ENCODE measurements at regions not wholly inside any gene's neighbourhood (a gene's known extent, or its start where the extent isn't known, plus 50 kb on each side); places are given as distances from the start of the nearest gene placed in this dataset.

DNA sequence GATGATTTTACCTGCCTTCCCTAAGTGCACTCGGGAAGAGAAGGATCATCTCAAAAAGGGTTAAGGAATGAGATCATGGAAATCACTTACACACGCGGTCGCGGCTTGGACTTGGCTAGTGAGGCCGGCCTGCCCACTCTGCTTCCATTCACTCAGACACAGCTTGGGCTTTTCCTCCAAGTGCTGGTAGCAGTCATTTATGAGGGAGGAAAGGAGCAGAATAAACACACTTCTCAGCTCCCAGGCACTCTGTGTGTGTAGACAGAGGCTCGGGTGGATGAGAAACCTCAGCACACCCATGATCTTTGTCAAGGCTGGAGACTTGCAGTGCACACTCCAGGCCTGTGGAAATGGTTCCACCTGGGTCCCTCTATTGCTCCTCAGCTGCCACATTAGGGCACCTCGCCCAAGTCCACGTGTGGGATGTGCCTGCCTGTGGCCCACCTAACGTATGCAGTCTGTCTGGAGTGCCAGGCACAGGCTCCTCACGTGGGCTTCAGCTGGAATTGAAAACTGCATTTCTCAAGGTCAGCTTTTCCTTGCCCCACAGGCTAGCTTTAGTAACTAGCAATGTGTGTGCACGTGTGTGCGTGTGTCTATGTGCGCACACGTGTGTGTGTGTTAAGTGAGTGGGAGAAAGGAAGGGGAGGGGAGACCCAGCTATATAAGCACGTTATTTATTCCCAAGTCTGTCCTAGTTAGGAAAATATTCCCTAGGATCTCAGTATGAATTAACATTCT lies 288.4 kb downstream of the SOX11 start:
- DNase-seq (ENCODE audit: low read depth in 1 of 2, low spot score in 2 of 2) (no peak), FAIRE-seq (no peak)
- TF ChIP-seq PHF8 (conservative IDR thresholded peaks at IDR 0.05; ENCODE audit: low read depth, low read length), result no peak
- TF ChIP-seq SIX5 (IDR thresholded peaks at IDR 0.05; ENCODE audit: low read depth, low read length), result no peak
- no peak for TF ChIP-seq RNF2 (IDR thresholded peaks at IDR 0.05; ENCODE audit: borderline replicate concordance, low read depth, low read length, missing control alignments, poor library complexity, severe bottlenecking)
- TF ChIP-seq TEAD4 (IDR thresholded peaks at IDR 0.05; ENCODE audit: low read depth, low read length), result no peak
- TF ChIP-seq SIRT6 (IDR thresholded peaks at IDR 0.05; ENCODE audit: low read length), result no peak
- TF ChIP-seq BRCA1 (IDR thresholded peaks at IDR 0.05; ENCODE audit: low read depth, low read length), result no peak
- TF ChIP-seq CREB1 (IDR thresholded peaks at IDR 0.05), result no peak
- TF ChIP-seq, protein P1, sequence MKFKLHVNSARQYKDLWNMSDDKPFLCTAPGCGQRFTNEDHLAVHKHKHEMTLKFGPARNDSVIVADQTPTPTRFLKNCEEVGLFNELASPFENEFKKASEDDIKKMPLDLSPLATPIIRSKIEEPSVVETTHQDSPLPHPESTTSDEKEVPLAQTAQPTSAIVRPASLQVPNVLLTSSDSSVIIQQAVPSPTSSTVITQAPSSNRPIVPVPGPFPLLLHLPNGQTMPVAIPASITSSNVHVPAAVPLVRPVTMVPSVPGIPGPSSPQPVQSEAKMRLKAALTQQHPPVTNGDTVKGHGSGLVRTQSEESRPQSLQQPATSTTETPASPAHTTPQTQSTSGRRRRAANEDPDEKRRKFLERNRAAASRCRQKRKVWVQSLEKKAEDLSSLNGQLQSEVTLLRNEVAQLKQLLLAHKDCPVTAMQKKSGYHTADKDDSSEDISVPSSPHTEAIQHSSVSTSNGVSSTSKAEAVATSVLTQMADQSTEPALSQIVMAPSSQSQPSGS (IDR thresholded peaks at IDR 0.05; ENCODE audit: low read length), result no peak
- TF ChIP-seq CHD1 (IDR thresholded peaks at IDR 0.05; ENCODE audit: low read depth, low read length), result no peak
- H3K23ac ChIP-seq (ENCODE audit: insufficient read length), result no peak overlapping the region
- no peaks in the 10 kb centered on the region for H3K79me1 ChIP-seq (ENCODE audit: low read depth, low read length)
- peak overlapping the region; percentile 60 to 66; a peak in 2 of 4 replicates for H3K4me2 ChIP-seq (ENCODE audit: insufficient read depth in 1 of 2, low read depth in 2 of 2, low read length in 2 of 2)
- no peak overlapping the region for H3K4me3 ChIP-seq (ENCODE audit: extremely low read depth in 1 of 4, insufficient read depth in 2 of 4, low read depth in 3 of 4, low read length in 4 of 4)
- ChIA-PET POLR2A (ENCODE audit: partially characterized antibody) (interaction anchor here (0.6 kb wide), 2 partner anchors 72 to 621 kb away, joined by 3 to 4 read pairs; no protein-coding TSS in a partner anchor), CTCF (ENCODE audit: partially characterized antibody) (interaction anchor here (0.7 to 2.0 kb wide), 4 partner anchors 15 to 792 kb away, joined by 3 to 8 read pairs (median 4); no protein-coding TSS in a partner anchor)
- peaks cover 7 to 26% (median 15%) of the 10 kb centered on the region in 4 experiments for H3K4me1 ChIP-seq (replicated peaks in 1 of 4; ENCODE audit: control insufficient read depth in 3 of 4, insufficient read depth in 4 of 4, low read length in 3 of 4)
- H4K8ac ChIP-seq (ENCODE audit: extremely low read depth, insufficient read depth, low read length), result no peak overlapping the region
- H3K79me2 ChIP-seq (ENCODE audit: control insufficient read depth in 1 of 2, insufficient read depth in 2 of 2, low read length in 2 of 2), result no peaks in the 10 kb centered on the region
- H3K9me3 ChIP-seq (ENCODE audit: insufficient read depth in 2 of 2, low read depth in 1 of 2, low read length in 1 of 2), result no peaks in the 10 kb centered on the region
- H3K14ac ChIP-seq (ENCODE audit: insufficient read length), result no peak overlapping the region
- H3K18ac ChIP-seq (ENCODE audit: extremely low read depth, low read length), result peak overlapping the region; percentile 13; the same call in 1 of the 2 replicates
- no peak overlapping the region for H2BK120ac ChIP-seq (replicated peaks; ENCODE audit: low read depth, low read length)
- H2BK20ac ChIP-seq (ENCODE audit: low read length), result 0 out of 2 replicates have a peak overlapping the region, but pooled peaks have one; percentile 69
- no peak overlapping the region for H3K56ac ChIP-seq (replicated peaks; ENCODE audit: insufficient read length, low read depth, low read length)
- peak overlapping the region; percentile 56 for H4K5ac ChIP-seq (ENCODE audit: insufficient read length, low read depth, low read length)
- H2BK5ac ChIP-seq (ENCODE audit: low read depth, low read length), result no peak overlapping the region; the same call in 1 of the 2 replicates
- WGBS, 2 experiments (ENCODE audit: extremely low coverage in 1 of 2, insufficient coverage in 1 of 2, insufficient read length in 1 of 2, insufficient replicate concordance in 2 of 2, low coverage in 1 of 2, low lambda C conversion rate in 2 of 2, missing lambda C conversion rate in 1 of 2), result 90% methylated on average over 15 of the region's 16 CpGs; no CpG with 5 or more reads in 1 of the 2 experiments
- no peaks in the 10 kb centered on the region for H3K36me3 ChIP-seq (ENCODE audit: control insufficient read depth in 2 of 4, insufficient read depth in 4 of 4, low read length in 3 of 4)
- H2AK5ac ChIP-seq (ENCODE audit: low read depth, low read length), result peak overlapping the region; percentile 89; the same call in 1 of the 2 replicates
- H3K27ac ChIP-seq (ENCODE audit: low read depth, low read length), result no peak overlapping the region
- peak overlapping the region; percentile 87; the same call in 1 of the 2 replicates for H2BK12ac ChIP-seq (ENCODE audit: low read depth, low read length)
- H3K23me2 ChIP-seq (ENCODE audit: low read depth, low read length), result peaks cover 3% of the 10 kb centered on the region; the same call in 1 of the 2 replicates
- no peaks in the 10 kb centered on the region for H3K27me3 ChIP-seq (replicated peaks in 1 of 4; ENCODE audit: control insufficient read depth in 3 of 4, extremely low read depth in 1 of 4, insufficient read depth in 3 of 4, low read length in 3 of 4)
- H2BK15ac ChIP-seq (ENCODE audit: low read length), result peak overlapping the region; percentile 93; the same call in 1 of the 2 replicates
- no peaks in the 10 kb centered on the region for H4K20me1 ChIP-seq (replicated peaks in 1 of 2; ENCODE audit: control insufficient read depth in 1 of 2, insufficient read depth in 2 of 2, low read length in 2 of 2)
- H4K91ac ChIP-seq (replicated peaks; ENCODE audit: insufficient read length, low read length), result peak overlapping the region; percentile 72
- no peak overlapping the region for H3K4ac ChIP-seq (replicated peaks; ENCODE audit: insufficient read length, low read depth, low read length)
- no peak overlapping the region for H3K9ac ChIP-seq (replicated peaks in 1 of 4; ENCODE audit: extremely low read depth in 1 of 4, low read depth in 3 of 4, low read length in 3 of 4)
- H2AFZ ChIP-seq (ENCODE audit: low read length), result 0 out of 2 replicates have a peak overlapping the region, but pooled peaks have one; percentile 97

Data from H1 (cell line).